Hematopoietic multipotent progenitor cell treated with erythropoietin and hydrocortisone succinate and interleukin-3 and kit ligand, for 6 days (in vitro differentiated cells): ENCODE measurements at regions not wholly inside any gene's neighbourhood (a gene's known extent, or its start where the extent isn't known, plus 50 kb on each side); places are given as distances from the start of the nearest gene placed in this dataset.
"Not testable (repeated sequence)": the region's sequence is repeated elsewhere in the genome, so short reads cannot be mapped to it uniquely, and the experiment has no call there.

Source experiments
- DNase-seq: peaks from one replicate; pipeline ENCODE4 v3.0.0-alpha.2; 2015

GRCh38 chr5:106649031-106649430, 1021.7 kb downstream of the EFNA5 start:
- DNase-seq: no peak

- DNase-seq: no peak
Observed at GRCh38 chr5:106648401-106648800, 1022.3 kb downstream of the EFNA5 start.

GRCh38 chr5:106646106-106646505, 1024.6 kb downstream of the EFNA5 start:
- no peak for DNase-seq

GRCh38 chr5:106640511-106640910, 1030.2 kb downstream of the EFNA5 start:
- DNase-seq: no peak

- DNase-seq: no peak
Observed at GRCh38 chr5:106639488-106639887, 1031.2 kb downstream of the EFNA5 start.

- no peak for DNase-seq
Observed at GRCh38 chr5:106637275-106637674, 1033.5 kb downstream of the EFNA5 start.

GRCh38 chr5:106634375-106634774, 1036.4 kb downstream of the EFNA5 start:
- DNase-seq: no peak

GRCh38 chr5:106633825-106634224, 1036.9 kb downstream of the EFNA5 start:
- DNase-seq: no peak

- not testable (repeated sequence) for DNase-seq
Observed at GRCh38 chr5:106628456-106628855, 1042.3 kb downstream of the EFNA5 start.

- no peak for DNase-seq
Observed at GRCh38 chr5:106610041-106610440, 1060.7 kb downstream of the EFNA5 start.

- no peak for DNase-seq
Observed at GRCh38 chr5:106601620-106602019, 1069.1 kb downstream of the EFNA5 start.

- DNase-seq: no peak
Observed at GRCh38 chr5:106600803-106601202, 1069.9 kb downstream of the EFNA5 start.

GRCh38 chr5:106595864-106596263, 1074.9 kb downstream of the EFNA5 start:
- DNase-seq: no peak

GRCh38 chr5:106584268-106584667, 1086.5 kb downstream of the EFNA5 start:
- DNase-seq: no peak

- no peak for DNase-seq
Observed at GRCh38 chr5:106578736-106579135, 1092.0 kb downstream of the EFNA5 start.

- DNase-seq: no peak
Observed at GRCh38 chr5:106574820-106575219, 1095.9 kb downstream of the EFNA5 start.

- no peak for DNase-seq
Observed at GRCh38 chr5:106566031-106566430, 1104.7 kb downstream of the EFNA5 start.

GRCh38 chr5:106545325-106545724, 1125.4 kb downstream of the EFNA5 start:
- no peak for DNase-seq

- DNase-seq: no peak
Observed at GRCh38 chr5:106543330-106543729, 1127.4 kb downstream of the EFNA5 start.

- DNase-seq: no peak
Observed at GRCh38 chr5:106530150-106530549, 1140.6 kb downstream of the EFNA5 start.

- DNase-seq: no peak
Observed at GRCh38 chr5:106525438-106525837, 1145.3 kb downstream of the EFNA5 start.

GRCh38 chr5:106523852-106524251, 1146.9 kb downstream of the EFNA5 start:
- no peak for DNase-seq

- DNase-seq: no peak
Observed at GRCh38 chr5:106522296-106522695, 1148.4 kb downstream of the EFNA5 start.

GRCh38 chr5:106521701-106522100, 1149.0 kb downstream of the EFNA5 start:
- no peak for DNase-seq

GRCh38 chr5:106510321-106510720, 1160.4 kb downstream of the EFNA5 start:
- no peak for DNase-seq

GRCh38 chr5:106508894-106509293, 1161.8 kb downstream of the EFNA5 start:
- no peak for DNase-seq
